ENCODE measurements at regions not wholly inside any gene's neighbourhood (a gene's known extent, or its start where the extent isn't known, plus 50 kb on each side); places are given as distances from the start of the nearest gene placed in this dataset.

GRCh38 chr20:22768266-22769178 lies 184.2 kb upstream of the FOXA2 start:
- Histone ChIP-seq H3K9ac (ENCODE audit: low read length in 2 of 2) (no peak overlapping the region), H3K4me3 (ENCODE audit: low read length in 2 of 2) (no peak overlapping the region), H3K4me1 (ENCODE audit: control insufficient read depth, insufficient read depth, low read length) (no peaks in the 10 kb centered on the region), H3K9me3 (ENCODE audit: control insufficient read depth in 2 of 2, low read length in 2 of 2) (no peaks in the 10 kb centered on the region), H3K27me3 (ENCODE audit: control insufficient read depth in 1 of 2, insufficient read depth in 2 of 2, low read length in 2 of 2) (peaks cover 0 to 2% of the 10 kb centered on the region in 2 donors), H3K36me3 (ENCODE audit: control insufficient read depth in 2 of 2, insufficient read depth in 2 of 2, low read length in 2 of 2) (no peaks in the 10 kb centered on the region), H3K27ac (ENCODE audit: low read length) (no peak overlapping the region)

- Histone ChIP-seq H3K9ac (ENCODE audit: low read length in 2 of 2) (no peak overlapping the region), H3K36me3 (ENCODE audit: control insufficient read depth in 2 of 2, insufficient read depth in 2 of 2, low read length in 2 of 2) (no peaks in the 10 kb centered on the region), H3K4me1 (ENCODE audit: control insufficient read depth, insufficient read depth, low read length) (no peaks in the 10 kb centered on the region), H3K27ac (ENCODE audit: low read length) (no peak overlapping the region), H3K4me3 (ENCODE audit: low read length in 2 of 2) (no peak overlapping the region), H3K9me3 (ENCODE audit: control insufficient read depth in 2 of 2, low read length in 2 of 2) (no peaks in the 10 kb centered on the region), H3K27me3 (ENCODE audit: control insufficient read depth in 1 of 2, insufficient read depth in 2 of 2, low read length in 2 of 2) (peaks cover 0 to 2% of the 10 kb centered on the region in 2 donors)
These were observed 185.9 kb upstream of the FOXA2 start for GRCh38 chr20:22770241-22770800.

- no peak overlapping the region for H3K4me3 ChIP-seq (ENCODE audit: low read length in 2 of 2)
- H3K36me3 ChIP-seq (ENCODE audit: control insufficient read depth in 2 of 2, insufficient read depth in 2 of 2, low read length in 2 of 2) = no peaks in the 10 kb centered on the region
- H3K9ac ChIP-seq (ENCODE audit: low read length in 2 of 2) = no peak overlapping the region
- H3K4me1 ChIP-seq (ENCODE audit: control insufficient read depth, insufficient read depth, low read length) = no peaks in the 10 kb centered on the region
- peaks cover 0 to 4% of the 10 kb centered on the region in 2 donors for H3K9me3 ChIP-seq (ENCODE audit: control insufficient read depth in 2 of 2, low read length in 2 of 2)
- H3K27me3 ChIP-seq (ENCODE audit: control insufficient read depth in 1 of 2, insufficient read depth in 2 of 2, low read length in 2 of 2) = peaks cover 0 to 5% of the 10 kb centered on the region in 2 donors
- no peak overlapping the region for H3K27ac ChIP-seq (ENCODE audit: low read length)
These were observed 187.3 kb upstream of the FOXA2 start for GRCh38 chr20:22771706-22772105.

- H3K4me1 ChIP-seq (ENCODE audit: control insufficient read depth, insufficient read depth, low read length) = no peaks in the 10 kb centered on the region
- no peak overlapping the region for H3K27ac ChIP-seq (ENCODE audit: low read length)
- no peak overlapping the region for H3K4me3 ChIP-seq (ENCODE audit: low read length in 2 of 2)
- H3K27me3 ChIP-seq (ENCODE audit: control insufficient read depth in 1 of 2, insufficient read depth in 2 of 2, low read length in 2 of 2) = peaks cover 0 to 5% of the 10 kb centered on the region in 2 donors
- no peaks in the 10 kb centered on the region for H3K36me3 ChIP-seq (ENCODE audit: control insufficient read depth in 2 of 2, insufficient read depth in 2 of 2, low read length in 2 of 2)
- H3K9ac ChIP-seq (ENCODE audit: low read length in 2 of 2) = no peak overlapping the region
- H3K9me3 ChIP-seq (ENCODE audit: control insufficient read depth in 2 of 2, low read length in 2 of 2) = peaks cover 0 to 4% of the 10 kb centered on the region in 2 donors
These were observed 189.0 kb upstream of the FOXA2 start for GRCh38 chr20:22773344-22773743.

GRCh38 chr20:22775256-22775655 lies 190.9 kb upstream of the FOXA2 start:
- no peak overlapping the region for H3K9ac ChIP-seq (ENCODE audit: low read length in 2 of 2)
- no peak overlapping the region for H3K27ac ChIP-seq (ENCODE audit: low read length)
- H3K9me3 ChIP-seq (ENCODE audit: control insufficient read depth in 2 of 2, low read length in 2 of 2) = peaks cover 0 to 4% of the 10 kb centered on the region in 2 donors
- H3K27me3 ChIP-seq (ENCODE audit: control insufficient read depth in 1 of 2, insufficient read depth in 2 of 2, low read length in 2 of 2) = peaks cover 0 to 5% of the 10 kb centered on the region in 2 donors
- no peaks in the 10 kb centered on the region for H3K4me1 ChIP-seq (ENCODE audit: control insufficient read depth, insufficient read depth, low read length)
- H3K36me3 ChIP-seq (ENCODE audit: control insufficient read depth in 2 of 2, insufficient read depth in 2 of 2, low read length in 2 of 2) = no peaks in the 10 kb centered on the region
- H3K4me3 ChIP-seq (ENCODE audit: low read length in 2 of 2) = no peak overlapping the region

GRCh38 chr20:22775671-22776139 lies 191.3 kb upstream of the FOXA2 start:
- peaks cover 0 to 3% of the 10 kb centered on the region in 2 donors for H3K27me3 ChIP-seq (ENCODE audit: control insufficient read depth in 1 of 2, insufficient read depth in 2 of 2, low read length in 2 of 2)

GRCh38 chr20:22776369-22776768 lies 192.0 kb upstream of the FOXA2 start:
- Histone ChIP-seq H3K27ac (ENCODE audit: low read length) (no peak overlapping the region), H3K9me3 (ENCODE audit: control insufficient read depth in 2 of 2, low read length in 2 of 2) (peaks cover 0 to 4% of the 10 kb centered on the region in 2 donors), H3K4me1 (ENCODE audit: control insufficient read depth, insufficient read depth, low read length) (no peaks in the 10 kb centered on the region), H3K4me3 (ENCODE audit: low read length in 2 of 2) (no peak overlapping the region), H3K9ac (ENCODE audit: low read length in 2 of 2) (no peak overlapping the region), H3K36me3 (ENCODE audit: control insufficient read depth in 2 of 2, insufficient read depth in 2 of 2, low read length in 2 of 2) (no peaks in the 10 kb centered on the region), H3K27me3 (ENCODE audit: control insufficient read depth in 1 of 2, insufficient read depth in 2 of 2, low read length in 2 of 2) (peaks cover 0 to 3% of the 10 kb centered on the region in 2 donors)

More at GRCh38 chr20:22775671-22776139, 191.3 kb upstream of the FOXA2 start:
- Histone ChIP-seq H3K9me3 (ENCODE audit: control insufficient read depth in 2 of 2, low read length in 2 of 2) (peaks cover 0 to 4% of the 10 kb centered on the region in 2 donors), H3K9ac (ENCODE audit: low read length in 2 of 2) (no peak overlapping the region), H3K4me3 (ENCODE audit: low read length in 2 of 2) (no peak overlapping the region), H3K27ac (ENCODE audit: low read length) (no peak overlapping the region), H3K36me3 (ENCODE audit: control insufficient read depth in 2 of 2, insufficient read depth in 2 of 2, low read length in 2 of 2) (no peaks in the 10 kb centered on the region), H3K4me1 (ENCODE audit: control insufficient read depth, insufficient read depth, low read length) (no peaks in the 10 kb centered on the region)

GRCh38 chr20:22779878-22780277 lies 195.5 kb upstream of the FOXA2 start:
- Histone ChIP-seq H3K4me3 (ENCODE audit: low read length in 2 of 2) (no peak overlapping the region), H3K27ac (ENCODE audit: low read length) (no peak overlapping the region), H3K27me3 (ENCODE audit: control insufficient read depth in 1 of 2, insufficient read depth in 2 of 2, low read length in 2 of 2) (peaks cover 0 to 3% of the 10 kb centered on the region in 2 donors), H3K9me3 (ENCODE audit: control insufficient read depth in 2 of 2, low read length in 2 of 2) (peaks cover 0 to 4% of the 10 kb centered on the region in 2 donors), H3K36me3 (ENCODE audit: control insufficient read depth in 2 of 2, insufficient read depth in 2 of 2, low read length in 2 of 2) (no peaks in the 10 kb centered on the region), H3K9ac (ENCODE audit: low read length in 2 of 2) (no peak overlapping the region), H3K4me1 (ENCODE audit: control insufficient read depth, insufficient read depth, low read length) (no peaks in the 10 kb centered on the region)

- H3K27me3 ChIP-seq (ENCODE audit: control insufficient read depth in 1 of 2, insufficient read depth in 2 of 2, low read length in 2 of 2) = peaks cover 4 to 5% of the 10 kb centered on the region in 2 donors
- no peaks in the 10 kb centered on the region for H3K4me1 ChIP-seq (ENCODE audit: control insufficient read depth, insufficient read depth, low read length)
These were observed 197.5 kb upstream of the FOXA2 start for GRCh38 chr20:22781869-22782268.

GRCh38 chr20:22789676-22790075 lies 205.3 kb upstream of the FOXA2 start:
- Histone ChIP-seq H3K4me3 (ENCODE audit: low read length in 2 of 2) (no peak overlapping the region), H3K27ac (ENCODE audit: low read length) (no peak overlapping the region), H3K4me1 (ENCODE audit: control insufficient read depth, insufficient read depth, low read length) (peaks cover 4% of the 10 kb centered on the region), H3K27me3 (ENCODE audit: control insufficient read depth in 1 of 2, insufficient read depth in 2 of 2, low read length in 2 of 2) (peaks cover 4 to 8% of the 10 kb centered on the region in 2 donors), H3K9ac (ENCODE audit: low read length in 2 of 2) (no peak overlapping the region), H3K36me3 (ENCODE audit: control insufficient read depth in 2 of 2, insufficient read depth in 2 of 2, low read length in 2 of 2) (no peaks in the 10 kb centered on the region), H3K9me3 (ENCODE audit: control insufficient read depth in 2 of 2, low read length in 2 of 2) (peaks cover 0 to 3% of the 10 kb centered on the region in 2 donors)

More at GRCh38 chr20:22781869-22782268, 197.5 kb upstream of the FOXA2 start:
- H3K27ac ChIP-seq (ENCODE audit: low read length) = no peak overlapping the region
- H3K9me3 ChIP-seq (ENCODE audit: control insufficient read depth in 2 of 2, low read length in 2 of 2) = no peaks in the 10 kb centered on the region
- H3K36me3 ChIP-seq (ENCODE audit: control insufficient read depth in 2 of 2, insufficient read depth in 2 of 2, low read length in 2 of 2) = no peaks in the 10 kb centered on the region
- H3K4me3 ChIP-seq (ENCODE audit: low read length in 2 of 2) = no peak overlapping the region
- no peak overlapping the region for H3K9ac ChIP-seq (ENCODE audit: low read length in 2 of 2)

Data from stomach smooth muscle (tissue), 2 donors.